GM23338 (cell line): ENCODE measurements at regions not wholly inside any gene's neighbourhood (a gene's known extent, or its start where the extent isn't known, plus 50 kb on each side); places are given as distances from the start of the nearest gene placed in this dataset.

ENCODE experiments used
- ATAC-seq: fragments of 200-7000 bp; cut with Tn5 transposase; 3 replicates; pipeline ENCODE4 v1.9.1; 2020
- DNase-seq: peaks from one replicate; pipeline ENCODE4 v3.0.0-alpha.2; 2015; ENCODE audit warnings: low spot score
- H2AFZ ChIP-seq: fragments of 200-600 bp; sonication (generic); 2 replicates; pipeline ENCODE4 v1.8.0; 2016; ENCODE audit warnings: antibody characterized with exemption, mild to moderate bottlenecking, moderate library complexity
- H3F3A ChIP-seq: fragments of 200-600 bp; sonication (generic); replicated peaks from 2 replicates; pipeline ENCODE4 v1.8.0; 2017; ENCODE audit warnings: antibody characterized with exemption, mixed run types, low read depth
- H3K27ac ChIP-seq: fragments of 200-600 bp; sonication (generic); 2 replicates; pipeline ENCODE4 v1.6.1; 2016; ENCODE audit warnings: low read depth
- H3K27me3 ChIP-seq: fragments of 200-600 bp; sonication (generic); 2 replicates; pipeline ENCODE4 v1.8.0; 2016; ENCODE audit warnings: mild to moderate bottlenecking, mixed run types, moderate library complexity; ENCODE audit not compliant: insufficient read depth
- H3K36me3 ChIP-seq: fragments of 200-600 bp; sonication (generic); 2 replicates; pipeline ENCODE4 v1.8.0; 2016; ENCODE audit warnings: mild to moderate bottlenecking; ENCODE audit not compliant: insufficient read depth
- H3K4me1 ChIP-seq: fragments of 200-600 bp; sonication (generic); 2 replicates; pipeline ENCODE4 v1.8.0; 2016; ENCODE audit warnings: mild to moderate bottlenecking, moderate library complexity; ENCODE audit not compliant: insufficient read depth
- H3K4me2 ChIP-seq: fragments of 200-600 bp; sonication (generic); 2 replicates; pipeline ENCODE4 v1.7.1; 2017; ENCODE audit warnings: mixed run types
- H3K4me3 ChIP-seq: fragments of 200-600 bp; sonication (generic); 2 replicates; pipeline ENCODE4 v1.6.1; 2016; ENCODE audit warnings: mixed run types
- H3K79me2 ChIP-seq: fragments of 200-600 bp; sonication (generic); replicated peaks from 2 replicates; pipeline ENCODE4 v1.8.0; 2017; ENCODE audit warnings: mild to moderate bottlenecking; ENCODE audit not compliant: insufficient read depth
- H3K9me2 ChIP-seq: fragments of 200-600 bp; sonication (generic); 2 replicates; pipeline ENCODE4 v1.8.0; 2017; ENCODE audit not compliant: insufficient read depth
- H4K20me1 ChIP-seq: fragments of 200-600 bp; sonication (generic); replicated peaks from 2 replicates; pipeline ENCODE4 v1.8.0; 2017; ENCODE audit warnings: mild to moderate bottlenecking; ENCODE audit not compliant: insufficient read depth
- H3K27ac Mint-ChIP-seq: 2 replicates; pipeline ENCODE4 v1.8.0; 2020; ENCODE audit warnings: inconsistent platforms, mild to moderate bottlenecking, moderate library complexity, mixed read lengths
- H3K27me3 Mint-ChIP-seq: 3 replicates; pipeline ENCODE4 v1.8.0; 2022; ENCODE audit warnings: low read depth, mild to moderate bottlenecking, moderate library complexity, mixed read lengths, inconsistent platforms; ENCODE audit not compliant: insufficient read depth, poor library complexity
- H3K36me3 Mint-ChIP-seq: 3 replicates; pipeline ENCODE4 v1.8.0; 2021; ENCODE audit warnings: low read depth, mild to moderate bottlenecking, inconsistent platforms, moderate library complexity, mixed read lengths
- H3K4me1 Mint-ChIP-seq: 3 replicates; pipeline ENCODE4 v1.8.0; 2020; ENCODE audit warnings: mild to moderate bottlenecking, inconsistent platforms, mixed read lengths
- H3K4me3 Mint-ChIP-seq: 3 replicates; pipeline ENCODE4 v1.8.0; 2021; ENCODE audit warnings: moderate library complexity, mild to moderate bottlenecking, inconsistent platforms, mixed read lengths
- H3K9me3 Mint-ChIP-seq: 3 replicates; pipeline ENCODE4 v1.8.0; 2020; ENCODE audit warnings: moderate library complexity, mild to moderate bottlenecking, inconsistent platforms, mixed read lengths
- CREB1 ChIP-seq: fragments of 250-450 bp; sonication (Bioruptor Pico); IDR thresholded peaks from 2 replicates; pipeline ENCODE4 v1.5.0; 2020; ENCODE audit warnings: low read depth, mild to moderate bottlenecking, moderate library complexity
- JUNB ChIP-seq: IDR thresholded peaks from one replicate; pipeline ENCODE4 v1.6.1; 2016; ENCODE audit warnings: antibody characterized with exemption; ENCODE audit not compliant: unreplicated experiment
- POLR2AphosphoS5 ChIP-seq: IDR thresholded peaks from 2 replicates; pipeline ENCODE4 v1.6.1; 2016; ENCODE audit warnings: antibody characterized with exemption, low read depth
- STAT1 ChIP-seq: IDR thresholded peaks from one replicate; pipeline ENCODE4 v1.6.1; 2016; ENCODE audit warnings: antibody characterized with exemption; ENCODE audit not compliant: unreplicated experiment
- ZNF114 ChIP-seq: fragments of 250-450 bp; sonication (Bioruptor Pico); IDR thresholded peaks from 2 replicates; pipeline ENCODE4 v1.5.0; 2020; ENCODE audit warnings: mild to moderate bottlenecking, moderate library complexity
- ZNF331 ChIP-seq: fragments of 250-450 bp; sonication (Bioruptor Pico); IDR thresholded peaks from 2 replicates; pipeline ENCODE4 v1.5.0; 2020; ENCODE audit warnings: low read depth, mild to moderate bottlenecking, moderate library complexity
- TF ChIP-seq, protein P1 (sequence below): IDR thresholded peaks from one replicate; pipeline ENCODE4 v1.6.1; 2018; ENCODE audit warnings: antibody characterized with exemption; ENCODE audit not compliant: unreplicated experiment
- TF ChIP-seq, protein P2 (sequence below): IDR thresholded peaks from 2 replicates; pipeline ENCODE4 v1.6.1; 2016; ENCODE audit warnings: antibody characterized with exemption

DNA sequence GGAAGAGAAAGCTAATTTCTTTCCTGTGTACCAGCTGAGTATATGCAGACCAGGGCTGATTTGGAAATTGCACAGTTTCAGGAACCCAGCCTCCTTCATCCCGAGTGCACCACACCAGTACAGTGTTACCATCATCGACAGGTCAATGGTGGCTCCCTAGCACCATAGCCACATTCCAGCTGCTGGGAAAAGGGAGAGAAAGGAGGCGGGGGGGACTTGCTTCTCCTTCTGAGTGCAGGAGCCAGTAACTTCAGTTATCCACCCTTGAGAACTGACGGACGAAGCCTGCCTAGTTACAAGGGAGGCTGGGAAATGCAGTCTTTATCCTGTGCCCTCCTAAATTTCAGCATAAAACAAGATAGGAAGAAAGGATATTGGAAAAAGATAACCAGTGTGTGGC is 129.7 kb upstream of the PRICKLE2 start:
- H3K27me3 ChIP-seq = no peaks in the 10 kb centered on the region
- no peaks in the 10 kb centered on the region for H4K20me1 ChIP-seq
- H3F3A ChIP-seq = no peaks in the 10 kb centered on the region
- TF ChIP-seq ZNF331 (CRISPR knock-in tag) (no peak), CREB1 (CRISPR knock-in tag) (no peak), ZNF114 (no peak), POLR2AphosphoS5 (no peak), STAT1 (no peak), JUNB (no peak)
- TF ChIP-seq, protein P1, sequence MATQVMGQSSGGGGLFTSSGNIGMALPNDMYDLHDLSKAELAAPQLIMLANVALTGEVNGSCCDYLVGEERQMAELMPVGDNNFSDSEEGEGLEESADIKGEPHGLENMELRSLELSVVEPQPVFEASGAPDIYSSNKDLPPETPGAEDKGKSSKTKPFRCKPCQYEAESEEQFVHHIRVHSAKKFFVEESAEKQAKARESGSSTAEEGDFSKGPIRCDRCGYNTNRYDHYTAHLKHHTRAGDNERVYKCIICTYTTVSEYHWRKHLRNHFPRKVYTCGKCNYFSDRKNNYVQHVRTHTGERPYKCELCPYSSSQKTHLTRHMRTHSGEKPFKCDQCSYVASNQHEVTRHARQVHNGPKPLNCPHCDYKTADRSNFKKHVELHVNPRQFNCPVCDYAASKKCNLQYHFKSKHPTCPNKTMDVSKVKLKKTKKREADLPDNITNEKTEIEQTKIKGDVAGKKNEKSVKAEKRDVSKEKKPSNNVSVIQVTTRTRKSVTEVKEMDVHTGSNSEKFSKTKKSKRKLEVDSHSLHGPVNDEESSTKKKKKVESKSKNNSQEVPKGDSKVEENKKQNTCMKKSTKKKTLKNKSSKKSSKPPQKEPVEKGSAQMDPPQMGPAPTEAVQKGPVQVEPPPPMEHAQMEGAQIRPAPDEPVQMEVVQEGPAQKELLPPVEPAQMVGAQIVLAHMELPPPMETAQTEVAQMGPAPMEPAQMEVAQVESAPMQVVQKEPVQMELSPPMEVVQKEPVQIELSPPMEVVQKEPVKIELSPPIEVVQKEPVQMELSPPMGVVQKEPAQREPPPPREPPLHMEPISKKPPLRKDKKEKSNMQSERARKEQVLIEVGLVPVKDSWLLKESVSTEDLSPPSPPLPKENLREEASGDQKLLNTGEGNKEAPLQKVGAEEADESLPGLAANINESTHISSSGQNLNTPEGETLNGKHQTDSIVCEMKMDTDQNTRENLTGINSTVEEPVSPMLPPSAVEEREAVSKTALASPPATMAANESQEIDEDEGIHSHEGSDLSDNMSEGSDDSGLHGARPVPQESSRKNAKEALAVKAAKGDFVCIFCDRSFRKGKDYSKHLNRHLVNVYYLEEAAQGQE = no peak
- TF ChIP-seq, protein P2, sequence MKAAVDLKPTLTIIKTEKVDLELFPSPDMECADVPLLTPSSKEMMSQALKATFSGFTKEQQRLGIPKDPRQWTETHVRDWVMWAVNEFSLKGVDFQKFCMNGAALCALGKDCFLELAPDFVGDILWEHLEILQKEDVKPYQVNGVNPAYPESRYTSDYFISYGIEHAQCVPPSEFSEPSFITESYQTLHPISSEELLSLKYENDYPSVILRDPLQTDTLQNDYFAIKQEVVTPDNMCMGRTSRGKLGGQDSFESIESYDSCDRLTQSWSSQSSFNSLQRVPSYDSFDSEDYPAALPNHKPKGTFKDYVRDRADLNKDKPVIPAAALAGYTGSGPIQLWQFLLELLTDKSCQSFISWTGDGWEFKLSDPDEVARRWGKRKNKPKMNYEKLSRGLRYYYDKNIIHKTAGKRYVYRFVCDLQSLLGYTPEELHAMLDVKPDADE = no peak
- no peak overlapping the region for H3K27ac Mint-ChIP-seq
- H3K27me3 Mint-ChIP-seq = peaks cover 3% of the 10 kb centered on the region
- H3K9me2 ChIP-seq = no peaks in the 10 kb centered on the region
- no peak overlapping the region for H3K4me2 ChIP-seq
- H3K4me3 Mint-ChIP-seq = no peak overlapping the region
- no peak overlapping the region for H3K4me3 ChIP-seq
- 0 out of 2 replicates have a peak, but pooled peaks cover 3% of the 10 kb centered on the region for H3K4me1 ChIP-seq
- H3K36me3 ChIP-seq = no peaks in the 10 kb centered on the region
- DNase-seq = peak; percentile 25
- H3K4me1 Mint-ChIP-seq = peaks cover 20% of the 10 kb centered on the region
- ATAC-seq = peak; percentile 47
- H3K27ac ChIP-seq = no peak overlapping the region
- no peaks in the 10 kb centered on the region for H3K9me3 Mint-ChIP-seq
- H3K36me3 Mint-ChIP-seq = no peaks in the 10 kb centered on the region
- H2AFZ ChIP-seq = peak overlapping the region; percentile 14; the same call in 1 of the 2 replicates
- no peaks in the 10 kb centered on the region for H3K79me2 ChIP-seq

DNA sequence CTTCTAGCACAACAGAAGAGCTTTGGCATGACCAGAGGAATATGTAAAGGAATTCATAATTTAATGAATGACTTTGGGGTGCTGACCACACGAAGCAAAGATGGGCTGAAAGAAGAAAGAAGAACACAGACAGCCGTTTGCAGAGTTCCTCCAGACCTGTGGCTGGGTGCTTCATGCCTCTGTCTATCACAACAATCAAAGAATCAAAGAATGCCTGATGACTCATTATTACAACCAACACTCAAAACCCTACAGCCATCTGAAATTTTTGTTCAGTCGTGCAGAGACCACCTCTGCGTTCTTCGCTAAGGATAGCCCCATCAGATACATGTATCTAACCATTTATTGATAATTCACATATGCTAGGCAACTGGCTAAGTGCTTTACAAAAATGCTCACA is 129.0 kb upstream of the PRICKLE2 start:
- H3K4me3 Mint-ChIP-seq = no peak overlapping the region
- H3K9me3 Mint-ChIP-seq = no peaks in the 10 kb centered on the region
- Histone ChIP-seq H3K36me3 (no peaks in the 10 kb centered on the region), H2AFZ (no peak overlapping the region), H3K4me2 (no peak overlapping the region), H3K27me3 (no peaks in the 10 kb centered on the region), H3K4me3 (no peak overlapping the region), H3K9me2 (no peaks in the 10 kb centered on the region), H3F3A (no peaks in the 10 kb centered on the region), H3K4me1 (0 out of 2 replicates have a peak, but pooled peaks cover 3% of the 10 kb centered on the region), H3K79me2 (no peaks in the 10 kb centered on the region), H3K27ac (no peak overlapping the region), H4K20me1 (no peaks in the 10 kb centered on the region)
- H3K27me3 Mint-ChIP-seq = peaks cover 3% of the 10 kb centered on the region
- H3K36me3 Mint-ChIP-seq = no peaks in the 10 kb centered on the region
- DNase-seq (no peak), ATAC-seq (no peak)
- H3K4me1 Mint-ChIP-seq = peaks cover 20% of the 10 kb centered on the region
- TF ChIP-seq ZNF114 = no peak
- TF ChIP-seq ZNF331 (CRISPR knock-in tag) = no peak
- no peak for TF ChIP-seq JUNB
- TF ChIP-seq STAT1 = no peak
- H3K27ac Mint-ChIP-seq = no peak overlapping the region
